H9 (cell line): ENCODE measurements at regions not wholly inside any gene's neighbourhood (a gene's known extent, or its start where the extent isn't known, plus 50 kb on each side); places are given as distances from the start of the nearest gene placed in this dataset.

ENCODE experiments used
- DNase-seq: peaks from one replicate; pipeline ENCODE4 v3.0.0-alpha.2; 2017
- H2AFZ ChIP-seq: one replicate; pipeline ENCODE4 v1.6.1; 2013; ENCODE audit warnings: mild to moderate bottlenecking, low read length, control low read depth, moderate library complexity
- H2AK5ac ChIP-seq: 2 replicates; pipeline ENCODE4 v1.6.1; 2013; ENCODE audit warnings: low read length, control low read depth, mixed read lengths; ENCODE audit not compliant: insufficient read length
- H2BK120ac ChIP-seq: one replicate; pipeline ENCODE4 v1.6.1; 2013; ENCODE audit warnings: low read depth, mild to moderate bottlenecking, low read length, control low read depth, inconsistent platforms; ENCODE audit not compliant: poor library complexity, severe bottlenecking
- H2BK12ac ChIP-seq: 2 replicates; pipeline ENCODE4 v1.6.1; 2013; ENCODE audit warnings: low read length, control low read depth, mixed read lengths, low read depth; ENCODE audit not compliant: insufficient read length
- H2BK15ac ChIP-seq: 2 replicates; pipeline ENCODE4 v1.6.1; 2013; ENCODE audit warnings: low read depth, low read length, control low read depth
- H2BK20ac ChIP-seq: one replicate; pipeline ENCODE4 v1.6.1; 2013; ENCODE audit warnings: low read depth, mild to moderate bottlenecking, low read length, control low read depth, inconsistent platforms; ENCODE audit not compliant: poor library complexity, severe bottlenecking
- H2BK5ac ChIP-seq: 2 replicates; pipeline ENCODE4 v1.6.1; 2013; ENCODE audit warnings: low read length, control low read depth, mixed read lengths; ENCODE audit not compliant: insufficient read length
- H3K14ac ChIP-seq: 2 replicates; pipeline ENCODE4 v1.6.1; 2013; ENCODE audit warnings: low read length, control low read depth; ENCODE audit not compliant: insufficient read depth
- H3K18ac ChIP-seq: 2 replicates; pipeline ENCODE4 v1.6.1; 2013; ENCODE audit warnings: low read depth, mild to moderate bottlenecking, mixed read lengths, low read length, control low read depth; ENCODE audit not compliant: insufficient read length
- H3K23ac ChIP-seq: 2 replicates; pipeline ENCODE4 v1.6.1; 2013; ENCODE audit warnings: low read length, control low read depth, mixed read lengths, low read depth; ENCODE audit not compliant: insufficient read length
- H3K23me2 ChIP-seq: 2 replicates; pipeline ENCODE4 v1.6.1; 2013; ENCODE audit warnings: low read depth, mild to moderate bottlenecking, mixed read lengths, low read length, control low read depth; ENCODE audit not compliant: insufficient read length, poor library complexity, severe bottlenecking
- H3K27ac ChIP-seq: 2 replicates; pipeline ENCODE4 v1.5.1; 2013; ENCODE audit warnings: low read length, control low read depth, mixed read lengths, low read depth; ENCODE audit not compliant: insufficient read length
- H3K27me3 ChIP-seq: 2 replicates; pipeline ENCODE4 v1.6.1; 2013; ENCODE audit warnings: low read length, control low read depth, inconsistent platforms; ENCODE audit not compliant: insufficient read depth
- H3K4ac ChIP-seq: 2 replicates; pipeline ENCODE4 v1.6.1; 2013; ENCODE audit warnings: low read depth, mild to moderate bottlenecking, control low read depth, inconsistent platforms, low read length, moderate library complexity
- H3K4me1 ChIP-seq: 2 replicates; pipeline ENCODE4 v1.6.1; 2013; ENCODE audit warnings: low read length, control low read depth, inconsistent platforms; ENCODE audit not compliant: insufficient read depth
- H3K4me2 ChIP-seq: 2 replicates; pipeline ENCODE4 v1.6.1; 2013; ENCODE audit warnings: low read length, control low read depth, mixed read lengths; ENCODE audit not compliant: insufficient read length, insufficient read depth
- H3K56ac ChIP-seq: 2 replicates; pipeline ENCODE4 v1.6.1; 2013; ENCODE audit warnings: low read depth, mild to moderate bottlenecking, mixed read lengths, low read length, control low read depth; ENCODE audit not compliant: insufficient read length
- H3K79me1 ChIP-seq: 2 replicates; pipeline ENCODE4 v1.6.1; 2013; ENCODE audit warnings: low read depth, mild to moderate bottlenecking, moderate library complexity, low read length, control low read depth, inconsistent platforms; ENCODE audit not compliant: insufficient read depth, poor library complexity, severe bottlenecking
- H3K79me2 ChIP-seq: 2 replicates; pipeline ENCODE4 v1.6.1; 2013; ENCODE audit warnings: low read length, control low read depth, inconsistent platforms; ENCODE audit not compliant: insufficient read depth
- H3K9ac ChIP-seq: 2 replicates; pipeline ENCODE4 v1.6.1; 2013; ENCODE audit warnings: low read length, control low read depth, mixed read lengths; ENCODE audit not compliant: insufficient read length; ENCODE audit errors: extremely low read depth
- H3K9me3 ChIP-seq: one replicate; pipeline ENCODE4 v1.6.1; 2013; ENCODE audit warnings: low read depth, low read length, inconsistent platforms; ENCODE audit not compliant: control insufficient read depth
- H3T11ph ChIP-seq: one replicate; pipeline ENCODE4 v1.6.1; 2013; ENCODE audit warnings: mild to moderate bottlenecking, low read length, control low read depth, inconsistent platforms
- H4K20me1 ChIP-seq: one replicate; pipeline ENCODE4 v1.6.1; 2013; ENCODE audit not compliant: control insufficient read depth, insufficient read length, insufficient read depth
- H4K5ac ChIP-seq: 2 replicates; pipeline ENCODE4 v1.6.1; 2013; ENCODE audit warnings: low read depth, mild to moderate bottlenecking, mixed read lengths, low read length, control low read depth; ENCODE audit not compliant: insufficient read length
- H4K8ac ChIP-seq: replicated peaks from 2 replicates; pipeline ENCODE4 v1.6.1; 2013; ENCODE audit warnings: low read length, control low read depth, mixed read lengths, low read depth; ENCODE audit not compliant: insufficient read length
- H4K91ac ChIP-seq: 2 replicates; pipeline ENCODE4 v1.6.1; 2013; ENCODE audit warnings: low read depth, mild to moderate bottlenecking, moderate library complexity, mixed read lengths, low read length, control low read depth; ENCODE audit not compliant: insufficient read length
- H3K27ac Mint-ChIP-seq, 3 experiments: 2 replicates in 2 of 3; 3 replicates in 1 of 3; pipeline ENCODE4 v1.8.0; 2020 to 2021; ENCODE audit warnings: mixed read lengths in 3 of 3, mild to moderate bottlenecking in 1 of 3, moderate library complexity in 1 of 3
- H3K27me3 Mint-ChIP-seq: 2 replicates; pipeline ENCODE4 v1.8.0; 2021; ENCODE audit warnings: low read depth, mild to moderate bottlenecking, moderate library complexity, mixed read lengths
- H3K36me3 Mint-ChIP-seq, 3 experiments: 2 replicates in 2 of 3; 3 replicates in 1 of 3; pipeline ENCODE4 v1.8.0; 2020 to 2021; ENCODE audit warnings: low read depth in 3 of 3, mixed read lengths in 3 of 3; ENCODE audit not compliant: insufficient read depth in 1 of 3
- H3K4me1 Mint-ChIP-seq, 2 experiments: 2 replicates each; pipeline ENCODE4 v1.8.0; 2020; ENCODE audit warnings: mixed read lengths in 2 of 2
- H3K4me3 Mint-ChIP-seq, 2 experiments: 2 replicates in 1 of 2; 3 replicates in 1 of 2; pipeline ENCODE4 v1.8.0; 2020 to 2021; ENCODE audit warnings: mild to moderate bottlenecking in 2 of 2, mixed read lengths in 2 of 2, moderate library complexity in 1 of 2
- H3K9me3 Mint-ChIP-seq, 2 experiments: 2 replicates in 1 of 2; 3 replicates in 1 of 2; pipeline ENCODE4 v1.8.0; 2020; ENCODE audit warnings: mild to moderate bottlenecking in 2 of 2, mixed read lengths in 2 of 2, moderate library complexity in 1 of 2
- CTCF ChIP-seq: fragments of 200-600 bp; sonication (generic); conservative IDR thresholded peaks from 3 replicates; pipeline ENCODE4 v1.8.0; 2021; ENCODE audit warnings: antibody characterized with exemption, mild to moderate bottlenecking
- WGBS: extraction: QIAGEN DNeasy Blood & Tissue Kit; methylation state at CpG from one replicate; pipeline ENCODE4 v1.1.7; 2013; ENCODE audit warnings: missing lambda C conversion rate, low lambda C conversion rate, mixed read lengths; ENCODE audit not compliant: insufficient read length; ENCODE audit errors: extremely low coverage; 5-methylcytosine and 5-hydroxymethylcytosine counted together

- H2BK12ac ChIP-seq, result no peak overlapping the region
- H3K27ac ChIP-seq, result no peak overlapping the region
- no peak overlapping the region for H4K8ac ChIP-seq
- no peaks in the 10 kb centered on the region for H3K79me2 ChIP-seq
- H3K4me2 ChIP-seq, result no peak overlapping the region
- H3K56ac ChIP-seq, result no peak overlapping the region
- H4K91ac ChIP-seq, result no peak overlapping the region
- Mint-ChIP-seq H3K27me3 (no peaks in the 10 kb centered on the region), H3K4me3 (no peak overlapping the region), H3K9me3 (no peaks in the 10 kb centered on the region), H3K4me1 (no peaks in the 10 kb centered on the region), H3K36me3 (no peaks in the 10 kb centered on the region), H3K27ac (no peak overlapping the region)
- no peaks in the 10 kb centered on the region for H3K27me3 ChIP-seq
- H3K14ac ChIP-seq, result no peak overlapping the region
- no CpG with 5 or more reads among the region's 3 CpGs for WGBS
- no peaks in the 10 kb centered on the region for H4K20me1 ChIP-seq
- no peak for DNase-seq
- H2AFZ ChIP-seq, result no peak overlapping the region
- no peak overlapping the region for H2BK20ac ChIP-seq
- H3K23ac ChIP-seq, result no peak overlapping the region
- H3K4ac ChIP-seq, result no peak overlapping the region
- H3K4me1 ChIP-seq, result no peaks in the 10 kb centered on the region
- no peak overlapping the region for H2AK5ac ChIP-seq
- no peaks in the 10 kb centered on the region for H3K23me2 ChIP-seq
- H3K9ac ChIP-seq, result no peak overlapping the region
- no peak overlapping the region for H2BK5ac ChIP-seq
- no peak overlapping the region for H4K5ac ChIP-seq
- no peak overlapping the region for H3T11ph ChIP-seq
- no peak for TF ChIP-seq CTCF
- no peaks in the 10 kb centered on the region for H3K9me3 ChIP-seq
- no peak overlapping the region for H2BK120ac ChIP-seq
- no peak overlapping the region for H3K18ac ChIP-seq
- no peak overlapping the region for H2BK15ac ChIP-seq
- no peaks in the 10 kb centered on the region for H3K79me1 ChIP-seq
These were observed 247.6 kb upstream of the ANO3 start for GRCh38 chr11:26084313-26084712.
